ENCODE measurements at regions not wholly inside any gene's neighbourhood (a gene's known extent, or its start where the extent isn't known, plus 50 kb on each side); places are given as distances from the start of the nearest gene placed in this dataset.
"Not testable (repeated sequence)": the region's sequence is repeated elsewhere in the genome, so short reads cannot be mapped to it uniquely, and the experiment has no call there.

- TF ChIP-seq, protein P1, sequence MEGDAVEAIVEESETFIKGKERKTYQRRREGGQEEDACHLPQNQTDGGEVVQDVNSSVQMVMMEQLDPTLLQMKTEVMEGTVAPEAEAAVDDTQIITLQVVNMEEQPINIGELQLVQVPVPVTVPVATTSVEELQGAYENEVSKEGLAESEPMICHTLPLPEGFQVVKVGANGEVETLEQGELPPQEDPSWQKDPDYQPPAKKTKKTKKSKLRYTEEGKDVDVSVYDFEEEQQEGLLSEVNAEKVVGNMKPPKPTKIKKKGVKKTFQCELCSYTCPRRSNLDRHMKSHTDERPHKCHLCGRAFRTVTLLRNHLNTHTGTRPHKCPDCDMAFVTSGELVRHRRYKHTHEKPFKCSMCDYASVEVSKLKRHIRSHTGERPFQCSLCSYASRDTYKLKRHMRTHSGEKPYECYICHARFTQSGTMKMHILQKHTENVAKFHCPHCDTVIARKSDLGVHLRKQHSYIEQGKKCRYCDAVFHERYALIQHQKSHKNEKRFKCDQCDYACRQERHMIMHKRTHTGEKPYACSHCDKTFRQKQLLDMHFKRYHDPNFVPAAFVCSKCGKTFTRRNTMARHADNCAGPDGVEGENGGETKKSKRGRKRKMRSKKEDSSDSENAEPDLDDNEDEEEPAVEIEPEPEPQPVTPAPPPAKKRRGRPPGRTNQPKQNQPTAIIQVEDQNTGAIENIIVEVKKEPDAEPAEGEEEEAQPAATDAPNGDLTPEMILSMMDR (IDR thresholded peaks at IDR 0.05; ENCODE audit: insufficient read depth, low read depth, low read length, missing control alignments), result no peak
- H3K4me3 ChIP-seq (ENCODE audit: low read depth, low read length), result no peak overlapping the region
- no peak for DNase-seq (ENCODE audit: low read depth)
Measured at GRCh38 chrX:81392396-81392795, 190.5 kb downstream of the SH3BGRL start.

GRCh38 chrX:81405781-81406180, 203.9 kb downstream of the SH3BGRL start:
- no peak for DNase-seq (ENCODE audit: low read depth)
- TF ChIP-seq, protein P1 (IDR thresholded peaks at IDR 0.05; ENCODE audit: insufficient read depth, low read depth, low read length, missing control alignments), result no peak
- H3K4me3 ChIP-seq (ENCODE audit: low read depth, low read length), result no peak overlapping the region

GRCh38 chrX:81411517-81411916, 209.6 kb downstream of the SH3BGRL start:
- TF ChIP-seq, protein P1 (IDR thresholded peaks at IDR 0.05; ENCODE audit: insufficient read depth, low read depth, low read length, missing control alignments), result no peak
- H3K4me3 ChIP-seq (ENCODE audit: low read depth, low read length), result no peak overlapping the region
- DNase-seq (ENCODE audit: low read depth), result no peak

GRCh38 chrX:81412428-81412827, 210.5 kb downstream of the SH3BGRL start:
- DNase-seq (ENCODE audit: low read depth), result no peak
- TF ChIP-seq, protein P1 (IDR thresholded peaks at IDR 0.05; ENCODE audit: insufficient read depth, low read depth, low read length, missing control alignments), result no peak

GRCh38 chrX:81412857-81413256, 211.0 kb downstream of the SH3BGRL start:
- DNase-seq (ENCODE audit: low read depth); H3K4me3 ChIP-seq (ENCODE audit: low read depth, low read length): not testable (repeated sequence)

More at GRCh38 chrX:81412428-81412827, 210.5 kb downstream of the SH3BGRL start:
- no peak overlapping the region for H3K4me3 ChIP-seq (ENCODE audit: low read depth, low read length)

DNA sequence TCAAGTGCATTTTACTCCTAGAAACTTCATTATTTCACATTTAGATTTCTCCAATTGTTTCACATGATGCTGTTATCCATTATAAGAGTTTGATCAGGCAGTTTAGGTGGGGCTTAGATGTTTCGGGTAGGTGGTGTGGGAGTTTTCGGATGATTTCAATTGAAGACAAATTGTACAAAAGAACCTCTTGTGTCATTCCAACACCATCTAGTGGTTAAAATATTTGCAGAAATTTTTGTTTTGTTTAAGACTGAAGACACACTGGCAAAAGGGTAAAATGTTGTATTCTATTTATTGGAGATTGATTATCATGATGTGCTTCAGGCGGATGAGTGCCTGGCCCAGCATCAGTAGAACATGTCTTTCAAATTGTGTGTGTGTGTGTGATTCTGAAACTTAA, 212.7 kb downstream of the SH3BGRL start:
- H3K4me3 ChIP-seq (ENCODE audit: low read depth, low read length), result no peak overlapping the region
- no peak for DNase-seq (ENCODE audit: low read depth)
- TF ChIP-seq, protein P1 (IDR thresholded peaks at IDR 0.05; ENCODE audit: insufficient read depth, low read depth, low read length, missing control alignments), result no peak
